T-helper 1 cell treated with Interleukin-12 subunit alpha and Interleukin-12 subunit beta and Interleukin-4 antibody, amounts not matched to agents 30 ng/mL and 1 ng/mL, for 36 hours (primary cell): ENCODE measurements at regions not wholly inside any gene's neighbourhood (a gene's known extent, or its start where the extent isn't known, plus 50 kb on each side); places are given as distances from the start of the nearest gene placed in this dataset.
"Not testable (repeated sequence)": the region's sequence is repeated elsewhere in the genome, so short reads cannot be mapped to it uniquely, and the experiment has no call there.

ENCODE experiments used
- intact Hi-C: fragments of 100-400 bp; cut with micrococcal nuclease; formaldehyde crosslinking; loops from one replicate; pipeline ENCODE4 v1.15.1; 2024

DNA sequence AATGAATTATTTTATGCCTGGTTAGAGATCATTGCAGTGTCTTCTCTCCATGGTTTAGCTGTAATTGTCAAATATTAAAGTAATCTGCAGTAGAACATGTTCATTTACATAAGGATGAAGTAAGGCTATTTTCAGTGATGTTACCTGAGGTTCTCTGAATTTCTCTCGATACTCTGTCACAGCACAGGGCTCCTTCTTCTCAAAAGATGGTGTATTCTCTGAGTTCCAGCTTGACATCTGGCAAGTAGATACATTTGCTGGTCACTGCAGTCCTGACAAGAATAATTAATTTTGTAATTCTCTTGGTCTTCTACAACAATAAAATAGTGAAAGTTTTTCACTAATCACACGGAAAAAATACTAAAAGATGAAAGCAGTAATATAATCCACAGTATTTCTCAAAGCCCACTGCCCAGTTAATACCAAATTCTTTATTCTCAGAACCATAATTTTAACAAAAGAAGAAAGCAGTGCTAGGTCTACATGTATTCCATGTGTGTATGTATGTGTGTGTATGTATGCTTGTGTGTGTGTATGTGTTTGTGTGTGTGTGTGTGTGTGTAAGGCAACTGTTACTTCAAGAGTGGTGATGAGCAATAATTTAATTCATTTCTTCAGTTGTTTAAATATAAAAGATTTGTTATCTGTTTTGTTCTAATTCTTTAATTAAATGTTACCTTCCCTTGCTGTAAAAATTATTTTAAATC, 1165.5 kb upstream of the SLC39A10 start:
- intact Hi-C loops: loop anchor here (1.0 to 10.0 kb wide), 4 partner anchors 25 to 1043 kb away; no protein-coding TSS in a partner anchor

GRCh38 chr2:194486326-194486725, 1170.7 kb upstream of the SLC39A10 start:
- intact Hi-C loops: no loop called here

GRCh38 chr2:194483041-194483440, 1174.0 kb upstream of the SLC39A10 start:
- intact Hi-C loops: no loop called here

- intact Hi-C loops: loop anchor here (1.0 to 10.0 kb wide), 7 partner anchors 26 to 1779 kb away; partner anchors contain the start of genes DNAH7 and SLC39A10
These were observed 1191.4 kb upstream of the SLC39A10 start for GRCh38 chr2:194465641-194466040.

DNA sequence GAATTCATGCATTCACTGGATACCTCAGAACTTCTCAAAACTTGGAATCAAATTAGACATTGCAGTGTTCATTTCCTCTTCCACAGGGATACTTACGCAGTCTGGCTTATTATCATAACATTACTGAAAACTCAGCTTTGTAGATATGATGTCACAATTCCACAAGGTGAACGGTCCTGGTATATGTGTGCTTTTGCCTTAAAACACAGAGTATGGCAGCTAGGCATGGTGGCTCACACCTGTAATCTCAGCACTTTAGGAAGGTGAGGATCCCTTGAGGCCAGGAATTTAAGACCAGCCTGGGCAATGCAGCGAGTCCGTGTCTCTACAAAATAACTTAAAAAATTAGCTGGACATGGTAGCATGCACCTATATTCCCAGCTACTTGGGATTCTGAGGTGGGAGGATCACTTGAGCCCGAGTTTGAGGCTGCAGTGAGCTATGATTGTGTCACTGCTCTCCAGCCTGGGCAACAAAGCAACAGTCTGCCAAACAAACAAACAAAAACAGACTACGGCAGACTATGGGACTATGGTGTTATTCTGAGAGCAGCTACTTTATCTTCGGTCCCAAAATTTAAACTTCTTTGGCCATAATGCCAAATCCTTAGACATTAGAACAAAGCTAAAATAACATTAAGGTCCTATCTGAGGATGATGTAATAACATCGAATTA, 1191.9 kb upstream of the SLC39A10 start:
- intact Hi-C loops: loop anchor here (5.0 to 10.0 kb wide), 6 partner anchors 1012 to 1780 kb away; partner anchors contain the start of genes DNAH7 and SLC39A10

DNA sequence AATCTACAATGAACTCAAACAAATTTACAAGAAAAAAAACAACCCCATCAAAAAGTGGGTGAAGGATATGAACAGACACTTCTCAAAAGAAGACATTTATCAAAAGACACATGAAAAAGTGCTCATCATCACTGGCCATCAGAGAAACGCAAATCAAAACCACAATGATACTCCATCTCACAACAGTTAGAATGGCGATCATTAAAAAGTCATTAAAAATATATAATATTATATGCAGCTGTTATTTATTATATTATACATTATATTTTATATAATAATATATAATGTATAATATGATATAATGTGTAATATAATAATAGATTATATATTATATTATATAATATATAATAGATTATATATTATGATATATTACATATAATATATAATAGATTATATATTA, 1194.1 kb upstream of the SLC39A10 start:
- intact Hi-C loops: loop anchor here (10.0 kb wide), 3 partner anchors 1072 to 1782 kb away; no protein-coding TSS in a partner anchor

GRCh38 chr2:194455358-194455757, 1201.7 kb upstream of the SLC39A10 start:
- intact Hi-C loops: loop anchor here (5.0 kb wide), 1 partner anchor 37 kb away; no protein-coding TSS in a partner anchor

GRCh38 chr2:194452504-194452903, 1204.5 kb upstream of the SLC39A10 start:
- intact Hi-C loops: no loop called here

GRCh38 chr2:194445226-194445625, 1211.8 kb upstream of the SLC39A10 start:
- intact Hi-C loops: no loop called here

GRCh38 chr2:194443926-194444325, 1213.1 kb upstream of the SLC39A10 start:
- intact Hi-C loops: no loop called here

DNA sequence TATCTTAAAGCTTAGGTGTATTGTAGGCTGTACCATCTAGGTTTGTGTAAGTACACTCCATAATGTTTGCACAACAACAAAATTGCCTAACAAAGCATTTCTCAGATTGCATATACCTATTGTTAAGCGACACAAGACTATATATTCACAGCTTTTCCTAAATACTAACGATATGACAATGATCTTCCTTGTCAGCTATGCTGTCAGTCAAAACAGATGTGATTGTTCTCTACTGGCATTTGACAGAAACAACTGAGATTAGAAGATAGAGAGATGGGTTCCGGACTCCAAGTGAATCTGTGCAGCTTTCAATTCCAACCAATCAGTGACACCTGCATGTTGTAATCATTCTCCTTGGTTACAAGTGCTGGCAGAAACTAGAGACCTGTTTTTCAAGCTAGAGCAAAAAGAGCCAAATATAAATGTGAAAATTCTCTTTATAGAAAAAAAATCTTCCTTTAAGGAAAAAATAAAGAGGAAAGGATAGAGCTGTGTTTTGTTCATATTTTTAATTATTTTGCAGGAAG, 1232.3 kb upstream of the SLC39A10 start:
- intact Hi-C loops: no loop called here

- intact Hi-C loops: no loop called here
These were observed 1245.8 kb upstream of the SLC39A10 start for GRCh38 chr2:194411221-194411620.

DNA sequence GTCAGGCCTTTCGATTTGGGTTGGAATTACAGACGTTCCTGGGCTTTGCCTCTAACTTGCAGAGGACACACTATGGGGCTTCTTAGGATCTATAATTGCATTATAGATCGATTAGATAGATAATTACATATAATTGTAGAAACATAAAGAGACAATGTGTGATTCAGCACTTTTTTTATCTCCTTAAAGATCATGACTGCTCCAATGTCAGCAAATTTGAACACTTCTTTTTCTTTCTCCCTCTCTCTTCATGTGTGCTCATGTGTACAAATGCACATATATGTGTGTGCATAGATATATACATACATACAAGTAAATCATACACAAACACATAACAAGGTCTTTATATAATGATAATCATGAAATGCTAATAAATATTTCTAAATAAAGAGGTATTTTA, 1261.2 kb upstream of the SLC39A10 start:
- intact Hi-C loops: no loop called here

- intact Hi-C loops: no loop called here
These were observed 1271.7 kb upstream of the SLC39A10 start for GRCh38 chr2:194385376-194385775.

- intact Hi-C loops: no loop called here
These were observed 1273.6 kb upstream of the SLC39A10 start for GRCh38 chr2:194383401-194383800.

- intact Hi-C loops: no loop called here
These were observed 1274.8 kb upstream of the SLC39A10 start for GRCh38 chr2:194382221-194382620.

DNA sequence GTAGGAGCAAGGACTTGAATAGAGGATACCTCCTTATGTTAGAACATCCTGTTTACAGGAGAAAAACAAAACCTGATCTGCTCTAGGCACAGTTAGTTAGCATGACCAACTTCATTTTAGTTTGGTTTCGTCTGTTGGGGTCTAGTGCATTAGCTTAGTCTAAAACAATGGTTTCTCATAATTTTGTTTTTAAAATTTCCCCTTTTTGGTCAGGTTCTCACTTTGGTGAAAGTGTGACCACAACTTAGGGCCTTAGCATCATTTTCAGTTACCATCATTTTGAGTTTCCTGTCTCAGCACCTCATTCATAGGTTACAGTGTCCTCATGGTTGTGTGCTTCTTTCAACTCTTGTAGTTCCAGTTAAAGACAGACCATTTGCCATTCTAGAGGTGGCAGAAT, 1277.0 kb upstream of the SLC39A10 start:
- intact Hi-C loops: no loop called here

GRCh38 chr2:194367390-194367789, 1289.6 kb upstream of the SLC39A10 start:
- intact Hi-C loops: not testable (repeated sequence)

DNA sequence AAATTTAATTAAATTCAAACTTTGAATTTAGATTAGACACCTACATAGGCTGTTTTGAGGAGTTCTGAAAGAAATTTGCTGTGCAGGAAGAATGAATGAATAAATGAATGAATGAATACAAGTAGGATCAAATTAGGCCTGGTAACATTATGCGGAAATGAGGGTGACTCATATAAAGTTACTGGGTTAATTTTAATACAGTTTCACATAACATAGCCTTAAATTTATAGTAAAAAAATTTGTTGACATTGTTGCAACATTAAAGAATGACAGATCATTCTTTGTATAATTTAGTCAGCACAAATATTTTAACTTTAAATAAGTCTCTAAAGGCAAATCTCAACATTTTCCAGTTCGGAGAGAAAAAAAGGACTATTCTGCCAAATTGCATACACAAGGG, 1293.1 kb upstream of the SLC39A10 start:
- intact Hi-C loops: no loop called here

DNA sequence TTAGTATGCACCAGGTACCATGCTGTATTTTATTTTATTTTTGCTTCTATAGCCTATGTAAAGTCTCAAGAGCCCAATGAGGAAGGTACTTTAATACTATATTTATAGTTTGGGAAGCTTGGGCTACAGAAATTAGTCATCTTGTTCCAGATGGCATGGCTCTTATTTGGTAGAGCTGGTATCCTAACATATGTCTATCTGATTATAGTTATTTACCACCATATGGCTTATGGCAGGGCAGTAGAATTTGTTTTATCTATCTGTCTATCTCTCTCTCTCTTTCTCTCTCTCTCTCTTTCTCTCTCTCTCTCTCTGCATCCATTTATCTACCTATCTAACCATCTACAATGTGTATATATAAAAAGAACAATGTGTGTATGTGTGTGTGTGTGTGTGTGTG, 1293.7 kb upstream of the SLC39A10 start:
- intact Hi-C loops: no loop called here

DNA sequence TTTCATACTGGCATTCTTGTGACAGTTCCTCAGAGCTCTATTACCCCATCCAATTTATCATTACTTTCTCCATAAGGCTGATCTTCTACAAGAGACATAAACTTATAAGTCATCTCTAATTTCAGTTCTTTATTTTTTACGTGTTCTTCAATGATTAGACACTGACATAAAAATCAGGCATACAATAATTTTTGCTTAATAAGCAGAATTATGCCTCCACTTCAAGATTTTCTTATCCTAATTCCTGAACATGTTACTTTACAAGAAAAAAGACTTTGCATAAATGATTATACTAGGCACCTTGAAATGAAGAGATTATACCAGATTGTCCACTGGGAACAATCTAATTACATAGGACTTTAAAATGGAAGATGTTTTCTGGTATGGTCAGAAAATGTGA, 1304.5 kb upstream of the SLC39A10 start:
- intact Hi-C loops: no loop called here

GRCh38 chr2:194346193-194346592, 1310.8 kb upstream of the SLC39A10 start:
- intact Hi-C loops: no loop called here
